Sigmoid colon (tissue), 4 donors: ENCODE measurements at regions not wholly inside any gene's neighbourhood (a gene's known extent, or its start where the extent isn't known, plus 50 kb on each side); places are given as distances from the start of the nearest gene placed in this dataset.

Source experiments
- POLR2A ChIP-seq, 2 donors: fragments of 450-650 bp; IDR thresholded peaks; one replicate each; pipeline ENCODE4 v1.6.1; 2016; ENCODE audit warnings: antibody characterized with exemption in 2 of 2, mild to moderate bottlenecking in 2 of 2, moderate library complexity in 2 of 2
- POLR2AphosphoS5 ChIP-seq, 4 donors: sonication (generic); formaldehyde crosslinking; IDR thresholded peaks; one replicate each; pipeline ENCODE4 v1.6.1; 2017; ENCODE audit warnings: antibody characterized with exemption in 4 of 4

DNA sequence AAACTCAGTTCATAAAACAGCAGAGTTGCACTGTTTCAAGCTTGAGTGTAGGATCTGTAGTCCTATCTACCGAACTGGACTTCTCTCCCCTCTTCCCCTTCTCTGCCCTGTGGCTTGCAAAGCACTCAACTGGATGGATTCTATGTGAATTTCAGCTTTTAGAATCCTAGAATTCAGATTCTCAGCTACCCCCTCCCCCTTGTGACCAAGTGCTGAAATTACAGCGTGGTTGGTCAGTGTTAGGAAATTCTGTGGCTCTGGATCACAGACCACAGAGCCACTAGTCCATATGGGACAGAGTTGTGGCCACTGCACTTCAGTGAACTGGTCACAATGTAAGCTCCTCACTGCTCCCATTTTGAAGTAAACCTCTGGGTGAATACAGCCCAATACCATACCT lies 64.6 kb upstream of the TRPC5 start:
- no peak for TF ChIP-seq POLR2AphosphoS5 (IDR thresholded peaks at IDR 0.05)
- no peak for TF ChIP-seq POLR2A (IDR thresholded peaks at IDR 0.05)
